Thyroid gland (tissue), 4 donors: ENCODE measurements at regions not wholly inside any gene's neighbourhood (a gene's known extent, or its start where the extent isn't known, plus 50 kb on each side); places are given as distances from the start of the nearest gene placed in this dataset.

ENCODE experiments used
- POLR2A ChIP-seq, 2 donors: fragments of 450-650 bp; IDR thresholded peaks; one replicate each; pipeline ENCODE4 v1.6.1; 2017; ENCODE audit warnings: antibody characterized with exemption in 2 of 2, mild to moderate bottlenecking in 2 of 2, moderate library complexity in 1 of 2
- TF ChIP-seq, protein P1 (sequence below), 6 experiments: fragments of 200-600 bp in 3 of 6; fragments of 450-650 bp in 3 of 6; sonication (generic) in 3 of 6; IDR thresholded peaks; one replicate each; pipeline ENCODE4 v1.5.1; 2016 to 2019; ENCODE audit warnings: antibody characterized with exemption in 6 of 6, mild to moderate bottlenecking in 2 of 6, inconsistent platforms in 1 of 6, moderate library complexity in 1 of 6

DNA sequence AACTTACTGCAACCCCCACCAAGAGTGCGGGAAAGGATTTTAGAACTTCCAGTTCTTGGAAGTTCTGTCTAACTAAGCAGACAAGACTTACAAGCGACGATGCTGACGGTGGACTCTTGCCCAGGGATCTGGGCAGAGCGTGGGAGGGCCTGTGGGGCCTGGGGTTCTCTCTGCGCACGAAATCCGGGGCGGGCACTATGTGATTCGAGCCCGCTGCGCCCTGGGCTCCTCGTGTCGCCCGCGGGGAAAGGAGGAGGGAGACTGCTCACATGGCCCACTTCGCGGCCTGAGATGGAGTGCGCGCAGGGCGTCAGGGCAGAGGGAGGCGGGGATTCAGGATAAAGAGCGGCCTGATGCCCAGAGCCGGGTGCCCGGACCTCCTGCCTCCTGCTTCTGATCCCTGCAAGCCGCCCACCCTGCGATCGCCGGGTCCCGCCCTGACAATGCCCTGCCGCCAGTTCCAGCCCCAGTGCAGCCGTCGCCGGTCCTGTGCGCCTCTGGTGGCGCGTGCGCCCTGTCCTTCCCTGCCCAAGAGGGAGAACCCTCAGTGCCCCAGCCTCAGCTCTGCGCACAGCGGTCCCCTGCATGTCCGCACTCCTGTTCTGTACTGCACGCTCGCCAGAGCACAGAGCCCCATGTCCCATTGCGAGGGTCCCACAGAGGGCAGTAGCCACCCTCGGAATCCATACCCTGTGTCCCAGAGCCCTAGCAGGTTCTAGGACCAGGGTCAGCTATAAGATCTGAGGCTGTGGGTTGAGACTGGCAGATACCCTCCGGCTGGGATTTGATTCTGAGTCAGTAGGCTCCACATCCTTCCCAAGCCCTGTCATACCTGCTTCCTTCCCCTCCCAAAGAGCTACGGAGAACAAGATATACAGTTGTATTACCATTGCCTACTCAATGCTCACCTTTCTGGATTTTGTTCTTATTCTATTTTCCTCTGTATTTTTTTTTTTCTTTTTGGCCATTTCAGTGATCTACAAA is 99.4 kb upstream of the TMEM106B start:
- TF ChIP-seq, protein P1, sequence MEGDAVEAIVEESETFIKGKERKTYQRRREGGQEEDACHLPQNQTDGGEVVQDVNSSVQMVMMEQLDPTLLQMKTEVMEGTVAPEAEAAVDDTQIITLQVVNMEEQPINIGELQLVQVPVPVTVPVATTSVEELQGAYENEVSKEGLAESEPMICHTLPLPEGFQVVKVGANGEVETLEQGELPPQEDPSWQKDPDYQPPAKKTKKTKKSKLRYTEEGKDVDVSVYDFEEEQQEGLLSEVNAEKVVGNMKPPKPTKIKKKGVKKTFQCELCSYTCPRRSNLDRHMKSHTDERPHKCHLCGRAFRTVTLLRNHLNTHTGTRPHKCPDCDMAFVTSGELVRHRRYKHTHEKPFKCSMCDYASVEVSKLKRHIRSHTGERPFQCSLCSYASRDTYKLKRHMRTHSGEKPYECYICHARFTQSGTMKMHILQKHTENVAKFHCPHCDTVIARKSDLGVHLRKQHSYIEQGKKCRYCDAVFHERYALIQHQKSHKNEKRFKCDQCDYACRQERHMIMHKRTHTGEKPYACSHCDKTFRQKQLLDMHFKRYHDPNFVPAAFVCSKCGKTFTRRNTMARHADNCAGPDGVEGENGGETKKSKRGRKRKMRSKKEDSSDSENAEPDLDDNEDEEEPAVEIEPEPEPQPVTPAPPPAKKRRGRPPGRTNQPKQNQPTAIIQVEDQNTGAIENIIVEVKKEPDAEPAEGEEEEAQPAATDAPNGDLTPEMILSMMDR (IDR thresholded peaks at IDR 0.05): no peak
- TF ChIP-seq POLR2A (IDR thresholded peaks at IDR 0.05): no peak
